HT-29 (cell line): ENCODE measurements at regions not wholly inside any gene's neighbourhood (a gene's known extent, or its start where the extent isn't known, plus 50 kb on each side); places are given as distances from the start of the nearest gene placed in this dataset.
"Not testable (repeated sequence)": the region's sequence is repeated elsewhere in the genome, so short reads cannot be mapped to it uniquely, and the experiment has no call there.

Experiments
- DNase-seq: peaks from one replicate; pipeline ENCODE4 v3.0.0-alpha.2; 2015; ENCODE audit warnings: low spot score

DNA sequence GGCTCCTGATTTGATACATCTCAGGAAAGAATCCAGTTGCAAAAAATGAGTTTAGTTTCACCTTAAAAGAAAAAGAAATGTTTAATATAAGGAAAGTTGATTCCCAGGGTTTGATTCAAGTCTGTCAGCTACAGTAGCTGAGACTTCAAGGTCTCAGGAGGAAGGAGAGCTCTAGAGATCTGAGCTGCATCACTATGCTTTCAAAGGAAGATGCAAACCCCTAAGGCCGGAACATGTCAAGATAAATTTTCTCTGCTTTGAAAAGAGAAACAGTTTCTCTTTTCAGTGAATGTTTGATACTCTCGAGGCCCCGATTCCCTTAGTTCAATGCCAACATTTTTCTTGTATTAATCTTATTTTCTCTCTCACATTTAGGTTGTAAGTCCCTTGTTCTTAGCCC, 128.6 kb downstream of the RGPD3 start:
- no peak for DNase-seq

DNA sequence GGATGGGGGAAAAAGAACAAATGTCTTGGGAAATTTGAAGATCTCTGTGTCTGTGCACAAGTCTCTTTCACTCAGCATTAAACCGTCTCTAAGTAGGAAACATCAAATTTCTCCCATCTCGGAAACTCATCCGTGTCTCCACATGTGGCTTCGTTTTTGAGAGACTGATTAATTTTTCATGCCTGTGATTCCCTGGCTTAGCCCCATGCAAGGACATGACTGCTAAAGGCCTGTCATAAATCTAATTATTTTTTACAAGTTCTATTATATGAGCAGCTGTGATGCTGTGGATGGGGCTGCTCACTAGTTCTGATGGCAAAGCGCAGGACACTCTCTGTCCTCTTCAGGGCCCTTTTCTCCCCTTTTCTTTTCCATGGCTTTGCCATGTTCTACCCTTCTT, 129.1 kb downstream of the RGPD3 start:
- DNase-seq: no peak

DNA sequence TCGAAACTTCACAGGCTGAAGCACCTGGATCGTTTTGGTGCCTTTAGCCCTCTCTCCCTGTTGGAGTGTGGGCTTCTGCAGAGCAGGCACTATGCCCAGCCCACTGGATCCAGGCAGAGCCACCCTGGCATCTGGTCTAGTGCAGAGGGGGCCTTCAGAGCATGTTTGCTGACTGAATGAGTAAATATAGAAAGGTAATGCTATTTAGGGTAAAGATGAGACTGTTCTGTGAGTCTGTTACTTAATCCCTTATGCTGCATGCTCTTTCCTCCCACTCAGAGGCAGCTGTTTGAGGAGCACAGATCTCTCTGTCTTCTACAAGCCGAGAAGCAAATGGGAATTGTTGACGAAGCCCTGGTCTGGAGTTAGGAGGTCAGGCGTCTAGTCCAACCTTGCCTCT, 130.2 kb downstream of the RGPD3 start:
- DNase-seq: no peak

DNA sequence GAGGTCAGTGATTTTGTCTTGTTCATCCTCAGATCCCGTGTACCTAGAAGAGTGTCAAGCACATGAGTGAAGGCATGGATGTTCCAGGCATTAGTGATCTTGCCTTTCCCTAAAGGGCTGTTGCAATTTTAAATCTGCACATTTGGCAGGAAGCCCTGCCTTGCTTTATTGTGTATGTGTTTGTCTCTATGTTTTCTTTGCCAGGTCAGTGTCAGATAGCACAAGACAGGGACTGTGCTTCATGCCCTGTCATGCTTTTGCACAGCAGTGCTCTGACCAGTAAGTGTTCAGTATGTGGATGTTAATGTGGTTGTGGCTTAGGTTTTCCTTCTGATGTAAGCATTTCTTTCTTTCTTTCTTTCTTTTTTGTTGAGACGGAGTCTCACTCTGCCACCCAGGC, 131.5 kb downstream of the RGPD3 start:
- DNase-seq: no peak

DNA sequence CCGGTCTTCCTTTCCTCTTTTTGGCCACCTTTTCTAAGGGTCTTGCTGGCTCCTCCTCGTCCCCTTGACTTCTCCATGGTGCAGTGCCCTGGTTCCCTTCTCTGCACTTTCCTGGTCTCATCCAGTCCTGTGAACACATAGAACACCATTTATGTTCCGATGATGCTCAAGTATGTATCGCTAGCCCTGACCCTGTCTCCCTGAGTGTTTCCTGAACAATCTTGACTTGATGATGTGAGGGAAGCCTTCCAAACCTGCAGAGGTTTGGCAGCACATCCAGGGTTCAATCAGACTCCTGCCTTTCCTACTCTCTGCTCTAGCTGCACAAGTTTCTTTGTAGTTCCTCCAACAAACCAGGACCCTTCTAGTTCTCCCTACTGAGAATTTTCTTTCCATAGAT, 132.1 kb downstream of the RGPD3 start:
- no peak for DNase-seq

DNA sequence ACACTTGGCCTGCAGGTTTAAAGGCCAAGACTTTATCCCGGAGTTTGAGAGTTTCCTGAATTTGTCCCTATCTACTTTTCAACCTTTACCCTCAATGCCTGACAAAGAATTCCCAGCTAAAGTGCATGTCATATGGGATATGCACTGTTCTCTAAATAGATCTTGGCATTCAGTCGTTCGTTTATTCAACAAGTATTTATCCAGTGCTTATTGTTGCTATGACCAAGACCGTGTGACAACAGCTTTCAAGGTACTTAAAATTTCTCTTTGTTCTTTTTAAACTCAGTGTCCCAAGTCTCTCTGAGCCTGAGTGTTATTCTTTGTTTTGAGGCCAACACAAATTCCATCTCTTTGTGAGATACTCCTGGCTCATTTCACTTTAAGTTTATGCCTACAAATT, 133.4 kb downstream of the RGPD3 start:
- no peak for DNase-seq

DNA sequence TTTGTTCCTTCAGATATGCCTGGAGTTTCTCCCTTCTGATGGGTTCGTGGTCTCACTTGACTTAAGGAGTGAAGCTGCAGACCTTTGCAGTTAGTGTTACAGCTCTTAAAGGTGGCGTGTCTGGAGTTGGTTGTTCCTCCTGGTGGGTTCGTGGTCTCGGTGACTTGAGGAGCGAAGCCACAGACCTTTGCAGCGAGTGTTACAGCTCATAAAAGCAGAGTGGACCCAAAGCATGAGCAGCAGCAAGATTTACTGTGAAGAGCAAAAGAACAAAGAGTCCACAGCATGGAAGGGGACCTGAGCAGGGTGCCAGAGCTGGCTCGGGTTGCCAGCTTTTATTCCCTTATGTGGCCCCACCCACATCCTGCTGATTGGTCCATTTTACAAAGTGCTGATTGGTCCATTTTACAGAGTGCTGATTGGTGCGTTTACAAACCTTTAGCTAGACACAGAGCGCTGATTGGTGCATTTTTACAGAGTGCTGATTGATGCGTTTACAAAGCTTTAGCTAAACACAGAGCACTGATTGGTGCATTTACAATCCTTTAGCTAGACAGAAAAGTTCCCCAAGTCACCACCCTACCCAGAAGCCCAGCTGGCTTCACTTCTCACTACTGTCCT, 134.8 kb downstream of the RGPD3 start:
- DNase-seq: not testable (repeated sequence)

DNA sequence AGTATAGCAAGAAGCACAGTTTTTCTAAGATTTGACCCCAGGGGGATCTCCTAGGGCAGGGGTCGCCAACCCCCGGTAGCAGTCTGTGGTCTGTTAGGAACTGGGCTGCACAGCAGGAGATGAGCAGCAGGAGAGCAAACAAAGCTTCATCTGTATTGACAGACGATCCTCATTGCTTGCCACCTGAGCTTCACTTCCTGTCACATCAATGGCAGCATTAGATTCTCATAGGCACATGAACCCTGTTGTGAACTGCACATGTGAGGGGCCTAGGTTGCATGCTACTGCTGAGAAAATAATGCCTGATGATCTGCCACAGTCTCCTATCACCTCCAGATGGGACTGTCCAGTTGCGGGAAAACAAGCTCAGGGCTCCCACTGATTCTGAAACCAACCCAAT, 136.2 kb downstream of the RGPD3 start:
- DNase-seq: no peak

DNA sequence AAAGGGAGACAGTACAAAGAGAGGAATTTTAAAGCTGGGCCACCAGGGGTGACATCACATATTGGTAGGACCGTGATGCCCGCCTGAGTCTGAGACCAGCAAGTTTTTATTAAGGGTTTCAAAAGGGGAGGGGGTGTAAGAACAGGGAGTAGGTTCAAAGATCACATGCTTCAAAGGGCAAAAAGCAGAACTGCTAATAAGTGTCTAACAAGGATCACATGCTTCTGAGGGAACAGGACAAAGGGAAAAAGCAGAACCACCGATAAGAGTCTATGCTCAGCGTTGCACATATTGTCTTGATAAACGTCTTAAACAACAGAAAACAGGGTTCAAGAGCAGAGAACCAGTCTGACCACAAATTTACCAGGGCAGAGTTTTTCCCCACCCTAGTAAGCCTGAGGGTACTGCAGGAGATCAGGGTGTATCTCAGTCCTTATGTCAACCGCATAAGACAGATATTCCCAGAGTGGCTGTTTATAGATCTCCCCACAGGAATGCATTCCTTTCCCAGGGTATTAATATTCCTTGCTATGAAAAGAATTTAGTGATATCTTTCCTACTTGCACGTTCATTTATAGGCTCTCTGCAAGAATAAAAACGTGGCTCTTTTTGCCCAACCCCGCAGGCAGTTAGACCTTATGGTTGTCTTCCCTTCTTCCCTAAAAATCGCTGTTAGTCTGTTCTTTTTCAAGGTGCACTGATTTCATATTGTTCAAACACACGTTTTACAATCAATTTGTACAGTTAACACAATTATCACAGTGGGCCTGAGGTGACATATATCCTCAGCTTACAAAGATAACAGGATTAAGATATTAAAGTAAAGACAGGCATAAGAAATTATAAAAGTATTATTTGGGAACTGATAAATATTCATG, 136.5 kb upstream of the UXS1 start:
- DNase-seq: not testable (repeated sequence)

DNA sequence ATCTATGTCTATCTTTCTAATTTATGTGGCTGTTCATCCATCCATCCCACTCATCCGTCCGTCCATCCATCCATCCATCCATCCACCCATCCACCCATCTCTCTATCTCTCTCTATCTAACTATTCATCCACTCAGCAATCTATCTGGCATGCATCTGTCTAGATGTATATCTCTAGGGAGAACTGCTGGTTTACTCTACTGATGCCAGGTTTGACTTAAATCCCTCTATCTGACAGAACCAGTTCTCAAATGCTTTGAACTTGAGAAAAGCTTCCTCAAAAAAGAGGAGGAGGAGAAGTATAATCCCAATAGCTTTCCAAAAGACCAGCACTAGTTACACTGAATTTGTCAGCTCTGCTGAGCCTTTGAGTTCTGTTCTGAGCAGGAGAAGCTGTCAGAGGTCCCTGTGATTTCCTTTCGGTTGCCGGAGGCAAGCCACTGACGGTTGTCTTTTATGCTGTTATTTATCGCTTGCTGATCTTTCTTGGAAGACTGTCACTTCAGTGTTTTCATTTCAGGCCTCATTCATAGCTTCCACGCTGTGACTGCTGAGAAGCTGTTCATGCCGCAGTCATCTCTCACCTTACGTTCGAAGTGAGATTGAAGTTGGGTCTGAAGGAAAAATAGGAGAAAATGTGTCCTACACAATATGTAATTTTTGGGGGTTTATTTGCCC, 129.4 kb upstream of the UXS1 start:
- no peak for DNase-seq

DNA sequence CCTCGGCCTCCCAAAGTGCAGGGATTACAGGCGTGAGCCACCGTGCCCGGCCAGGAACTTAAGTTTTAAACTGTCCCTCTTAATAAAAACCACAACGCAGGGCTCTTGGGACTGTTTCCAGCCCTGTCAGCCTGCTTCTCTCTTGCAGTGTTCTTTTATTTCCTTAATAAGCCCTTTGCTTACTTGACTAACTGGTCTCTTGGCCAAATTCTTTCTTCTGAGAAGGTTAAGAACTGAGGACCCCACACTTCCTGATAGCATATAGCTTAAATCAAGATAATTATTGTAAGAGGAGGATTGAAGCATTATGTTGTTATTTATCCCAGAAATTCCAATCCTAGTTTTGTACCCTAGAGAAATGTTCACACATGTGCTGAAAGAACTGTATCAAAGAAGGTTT, 128.2 kb upstream of the UXS1 start:
- DNase-seq: no peak

DNA sequence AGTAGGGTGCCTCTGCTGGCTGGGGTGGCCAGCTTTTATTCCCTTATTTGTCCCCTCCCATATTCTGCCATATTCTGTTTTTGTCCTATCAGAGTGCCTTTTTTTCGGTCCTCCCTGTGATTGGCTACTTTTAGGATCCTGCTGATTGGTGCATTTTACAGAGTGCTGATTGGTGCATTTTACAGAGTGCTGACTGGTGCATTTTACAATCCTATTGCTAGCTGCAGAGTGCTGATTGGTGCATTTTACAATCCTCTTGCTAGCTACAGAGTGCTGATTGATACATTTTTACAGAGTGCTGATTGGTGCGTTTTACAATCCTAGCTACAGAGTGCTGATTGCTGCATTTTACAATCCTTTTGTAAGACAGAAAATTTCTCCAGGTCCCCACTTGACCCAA, 126.3 kb upstream of the UXS1 start:
- DNase-seq: not testable (repeated sequence)

DNA sequence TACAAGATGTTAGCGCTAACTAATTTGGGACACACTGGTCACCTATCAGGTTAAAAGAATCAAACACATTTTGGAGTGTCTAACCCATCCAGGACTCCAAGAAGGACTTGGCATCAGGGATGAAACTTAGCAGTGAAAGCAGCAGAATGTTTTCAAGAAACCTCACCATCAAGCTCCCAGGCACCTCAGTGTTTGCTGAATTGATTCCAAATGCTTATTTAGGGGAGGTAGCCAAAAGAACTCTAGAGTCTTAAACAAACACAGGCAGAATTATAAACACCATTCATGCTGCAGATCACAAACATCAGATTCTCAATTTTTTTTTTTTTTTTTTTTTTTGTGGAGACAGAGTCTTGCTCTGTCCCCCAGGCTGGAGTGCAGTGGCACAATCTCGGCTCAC, 122.8 kb upstream of the UXS1 start:
- no peak for DNase-seq

DNA sequence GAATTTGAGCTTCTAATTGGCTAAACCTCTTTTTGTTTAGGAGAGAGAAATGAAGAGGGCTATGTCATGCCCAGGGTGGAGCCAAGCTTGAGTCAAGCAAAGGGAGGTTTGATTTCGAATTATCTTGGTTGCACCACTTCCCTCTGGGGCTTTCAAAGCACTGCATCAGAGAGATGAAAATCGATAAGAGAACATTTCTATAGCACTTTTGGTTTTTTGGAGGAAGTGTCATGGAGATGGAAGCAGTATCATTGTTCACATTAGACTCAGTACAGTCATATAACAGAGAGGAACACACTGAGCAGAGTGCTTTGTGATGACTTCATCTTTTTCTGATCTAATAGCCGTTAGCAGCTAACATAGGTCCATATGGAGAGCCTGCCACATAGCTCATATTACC, 120.3 kb upstream of the UXS1 start:
- no peak for DNase-seq

DNA sequence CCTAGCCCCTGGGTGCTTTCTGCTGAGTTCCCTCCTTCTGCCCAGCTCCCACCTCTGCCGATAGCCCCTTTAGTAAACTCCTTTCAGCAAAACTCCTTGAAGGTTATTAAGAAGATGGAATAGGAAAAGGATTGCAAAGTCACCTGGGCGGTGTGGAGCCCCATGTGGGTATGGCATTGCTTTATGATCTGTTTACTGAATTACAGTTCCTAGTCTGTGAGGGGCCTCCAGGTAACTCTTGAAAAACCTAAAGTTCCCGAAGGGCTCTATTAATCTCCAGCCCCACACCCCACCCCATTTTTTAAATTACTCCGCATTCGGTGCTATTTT, 116.9 kb upstream of the UXS1 start:
- DNase-seq: no peak

DNA sequence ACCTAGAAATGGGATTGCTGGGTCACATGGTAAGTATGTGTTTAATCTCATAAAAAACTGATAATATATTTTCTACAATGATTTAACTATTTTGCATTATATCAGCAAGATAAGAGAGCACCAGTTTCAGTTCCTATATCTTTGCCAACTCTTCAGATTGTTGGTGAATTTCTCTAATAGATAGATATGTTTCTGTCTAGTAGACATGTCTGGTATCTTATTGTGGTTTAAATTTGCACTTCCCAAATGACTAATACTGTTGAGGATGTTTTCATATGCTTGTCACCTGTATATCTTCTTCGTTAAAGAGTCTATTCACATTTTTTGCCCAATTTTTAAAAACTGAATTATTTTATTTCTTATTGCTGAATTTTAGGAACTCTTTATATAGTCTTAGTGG, 113.8 kb upstream of the UXS1 start:
- DNase-seq: no peak

DNA sequence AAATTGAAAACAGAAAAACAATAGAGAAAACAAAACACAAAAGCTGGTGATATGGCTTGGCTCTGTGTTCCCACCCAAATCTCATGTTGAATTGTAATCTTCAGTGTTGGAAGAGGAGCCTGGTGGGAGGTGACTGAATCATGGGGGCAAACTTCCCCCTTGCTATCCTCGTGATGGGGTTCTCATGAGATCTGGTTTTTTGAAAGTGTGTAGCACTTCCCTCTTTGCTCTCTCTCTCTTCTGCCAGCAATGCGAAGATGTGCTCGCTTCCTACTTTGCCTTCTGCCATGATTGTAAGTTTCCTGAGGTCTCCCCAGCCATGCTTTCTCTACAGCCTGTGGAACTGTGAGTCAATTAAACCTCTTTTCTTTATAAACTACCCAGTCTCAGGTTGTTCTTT, 112.3 kb upstream of the UXS1 start:
- DNase-seq: no peak

DNA sequence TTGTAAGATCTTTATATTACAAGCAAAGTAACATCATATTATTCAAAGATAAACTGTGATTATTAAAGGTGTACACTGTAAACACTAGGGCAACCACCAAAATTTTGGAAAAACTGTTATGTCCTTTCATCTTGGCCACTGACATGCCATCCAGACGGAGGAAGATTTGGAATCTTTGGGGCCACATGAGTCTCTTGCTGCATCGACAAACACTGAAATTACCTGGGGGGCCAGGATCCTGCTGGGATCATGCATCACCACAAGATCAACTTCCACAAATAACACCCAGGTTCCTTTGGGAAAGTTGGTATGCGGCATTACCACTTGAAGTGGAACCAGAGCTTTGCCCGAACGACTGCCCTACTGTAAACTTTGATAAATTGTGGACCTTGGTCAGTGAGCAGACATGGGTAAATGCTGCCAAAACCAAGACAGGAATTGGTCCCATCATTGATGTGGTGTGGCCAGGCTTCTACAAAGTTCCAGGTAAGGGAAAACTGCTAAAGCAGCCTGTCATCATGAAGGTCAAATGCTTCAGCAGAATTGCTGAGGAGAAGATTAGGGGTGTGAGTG, 110.6 kb upstream of the UXS1 start:
- DNase-seq: no peak

DNA sequence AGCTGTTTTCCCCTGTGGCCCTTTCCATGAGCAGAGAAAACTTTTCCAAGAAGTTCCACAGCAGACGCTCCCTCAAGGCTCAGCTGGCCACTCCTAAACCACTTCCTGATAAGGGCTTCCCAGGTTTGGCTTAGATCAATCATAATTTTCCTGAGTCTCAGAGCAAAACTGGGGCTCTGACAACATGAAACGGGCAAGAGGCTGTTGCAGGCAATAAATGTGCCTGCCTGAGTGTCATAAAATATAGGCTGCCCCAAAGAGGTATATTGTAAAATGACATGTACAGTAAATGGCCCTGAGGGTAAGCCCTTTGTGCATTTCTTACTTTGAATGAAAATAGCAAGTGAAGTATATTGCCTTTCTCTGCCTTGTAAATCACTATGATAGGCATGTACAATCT, 105.6 kb upstream of the UXS1 start:
- no peak for DNase-seq

DNA sequence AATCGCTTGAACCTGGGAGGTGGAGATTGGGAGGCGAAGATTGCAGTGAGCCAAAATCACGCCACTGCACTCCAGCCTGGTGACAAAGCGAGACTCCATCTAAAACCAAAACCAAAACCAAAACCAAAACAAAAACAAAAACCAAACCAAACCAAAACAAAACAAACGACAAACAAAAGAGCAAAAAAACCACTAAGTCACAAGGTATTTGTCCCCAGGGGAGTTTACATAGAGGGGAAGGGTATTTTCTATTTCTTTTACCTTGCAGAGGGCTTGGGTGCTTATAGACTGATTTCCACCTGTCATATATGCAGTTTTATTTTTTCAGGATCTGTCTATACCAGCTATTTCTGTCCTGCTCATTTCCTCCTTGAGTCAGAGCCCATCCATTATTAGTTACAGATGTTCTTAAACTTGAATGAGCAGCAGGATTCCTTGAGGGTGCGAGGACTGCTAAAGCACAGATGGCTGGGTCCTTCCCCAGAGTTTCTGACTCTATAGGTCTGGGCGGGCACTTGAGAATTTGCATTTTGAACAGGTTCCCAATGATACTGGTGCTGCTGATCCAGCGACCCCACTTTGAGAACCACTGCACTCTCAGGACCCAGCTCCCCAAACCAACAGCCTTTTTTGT, 102.2 kb upstream of the UXS1 start:
- no peak for DNase-seq

DNA sequence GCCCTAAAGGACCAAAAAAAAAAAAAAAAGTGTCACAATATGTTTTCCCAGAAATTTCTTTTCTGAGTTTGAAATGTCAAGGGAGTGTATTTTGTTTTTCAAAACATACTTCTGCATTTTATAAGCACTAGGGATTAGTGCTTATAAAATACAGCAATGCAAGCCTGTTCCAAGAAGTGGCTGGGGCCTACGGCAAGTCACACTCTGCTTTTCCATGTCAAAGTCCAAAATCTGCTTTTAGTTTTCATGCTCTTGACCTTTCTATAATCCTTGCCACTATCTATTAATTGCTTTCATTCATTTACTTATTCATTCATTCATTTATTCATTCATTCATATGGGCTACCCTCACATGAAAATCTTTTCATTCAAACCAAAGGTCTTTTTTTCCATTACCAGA, 100.1 kb upstream of the UXS1 start:
- no peak for DNase-seq

DNA sequence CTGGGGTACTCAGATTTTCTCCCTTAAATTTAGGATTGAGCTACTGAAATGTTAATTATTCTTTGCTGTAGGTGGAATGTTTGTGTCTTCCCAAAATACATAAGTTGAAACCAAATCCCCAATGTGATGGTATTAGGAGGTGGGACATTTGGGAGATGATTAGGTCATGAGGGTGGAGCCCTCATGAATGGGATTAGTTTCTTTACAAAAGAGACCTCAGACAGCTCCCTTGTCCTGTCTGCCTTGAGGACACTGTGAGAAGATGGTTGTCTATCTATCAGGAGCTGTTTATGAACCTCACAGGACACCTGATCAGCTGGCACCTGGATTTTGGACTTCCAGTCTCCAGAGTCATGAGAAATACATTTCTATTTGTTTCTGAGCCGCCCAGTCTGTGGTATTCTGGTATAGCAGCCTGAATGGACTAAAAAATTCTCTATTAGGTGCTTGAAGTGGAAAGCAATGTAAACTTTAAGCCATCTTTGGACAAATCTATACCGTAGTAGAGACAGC, 99.2 kb upstream of the UXS1 start:
- no peak for DNase-seq
